ENCODE measurements at regions not wholly inside any gene's neighbourhood (a gene's known extent, or its start where the extent isn't known, plus 50 kb on each side); places are given as distances from the start of the nearest gene placed in this dataset.

DNA sequence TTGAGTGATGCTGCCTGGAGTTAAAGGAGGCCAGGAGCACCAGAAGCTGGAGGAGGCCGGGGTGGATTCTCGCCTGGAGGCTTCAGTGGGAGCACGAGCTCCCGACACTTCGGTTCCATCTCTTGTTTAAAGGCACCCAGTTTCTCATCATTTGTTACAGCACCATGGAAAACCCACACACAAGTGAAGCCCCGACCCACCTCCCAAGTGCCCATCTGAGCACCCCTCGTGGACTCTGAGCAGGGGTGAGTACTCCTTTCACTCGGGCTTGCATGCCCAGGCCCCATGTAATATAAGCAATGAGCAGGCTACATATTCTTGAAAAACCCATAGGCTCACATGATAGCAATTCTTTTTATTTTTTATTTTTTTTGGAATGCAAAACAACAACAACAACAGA, 196.9 kb upstream of the MAF start:
- no peak for TF ChIP-seq EZH2 (IDR thresholded peaks at IDR 0.05; ENCODE audit: low read depth)
- TF ChIP-seq, protein P1, sequence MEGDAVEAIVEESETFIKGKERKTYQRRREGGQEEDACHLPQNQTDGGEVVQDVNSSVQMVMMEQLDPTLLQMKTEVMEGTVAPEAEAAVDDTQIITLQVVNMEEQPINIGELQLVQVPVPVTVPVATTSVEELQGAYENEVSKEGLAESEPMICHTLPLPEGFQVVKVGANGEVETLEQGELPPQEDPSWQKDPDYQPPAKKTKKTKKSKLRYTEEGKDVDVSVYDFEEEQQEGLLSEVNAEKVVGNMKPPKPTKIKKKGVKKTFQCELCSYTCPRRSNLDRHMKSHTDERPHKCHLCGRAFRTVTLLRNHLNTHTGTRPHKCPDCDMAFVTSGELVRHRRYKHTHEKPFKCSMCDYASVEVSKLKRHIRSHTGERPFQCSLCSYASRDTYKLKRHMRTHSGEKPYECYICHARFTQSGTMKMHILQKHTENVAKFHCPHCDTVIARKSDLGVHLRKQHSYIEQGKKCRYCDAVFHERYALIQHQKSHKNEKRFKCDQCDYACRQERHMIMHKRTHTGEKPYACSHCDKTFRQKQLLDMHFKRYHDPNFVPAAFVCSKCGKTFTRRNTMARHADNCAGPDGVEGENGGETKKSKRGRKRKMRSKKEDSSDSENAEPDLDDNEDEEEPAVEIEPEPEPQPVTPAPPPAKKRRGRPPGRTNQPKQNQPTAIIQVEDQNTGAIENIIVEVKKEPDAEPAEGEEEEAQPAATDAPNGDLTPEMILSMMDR (conservative IDR thresholded peaks at IDR 0.05), result no peak

All from PC-9 (cell line).